BLaER1 treated with 17β-estradiol and CSF1 and Interleukin-3, amounts not matched to agents 10 nM and 100 nM (cell line): ENCODE measurements at regions not wholly inside any gene's neighbourhood (a gene's known extent, or its start where the extent isn't known, plus 50 kb on each side); places are given as distances from the start of the nearest gene placed in this dataset.

Experiments
- H3K27ac ChIP-seq, 11 experiments: shearing (Covaris generic); formaldehyde crosslinking; 2 replicates each; pipeline ENCODE4 v1.8.1; 2022
- H3K27me3 ChIP-seq, 11 experiments: shearing (Covaris generic); formaldehyde crosslinking; 2 replicates each; pipeline ENCODE4 v1.8.1; 2022
- H3K36me3 ChIP-seq, 11 experiments: shearing (Covaris generic); formaldehyde crosslinking; 2 replicates each; pipeline ENCODE4 v1.8.1; 2022
- H3K4me1 ChIP-seq, 10 experiments: shearing (Covaris generic); formaldehyde crosslinking; 2 replicates each; pipeline ENCODE4 v1.8.1; 2022
- H3K4me2 ChIP-seq, 11 experiments: shearing (Covaris generic); formaldehyde crosslinking; 2 replicates each; pipeline ENCODE4 v1.8.1; 2022
- H3K4me3 ChIP-seq, 10 experiments: shearing (Covaris generic); formaldehyde crosslinking; 2 replicates each; pipeline ENCODE4 v1.8.1; 2022
- H3K9ac ChIP-seq, 11 experiments: shearing (Covaris generic); formaldehyde crosslinking; 2 replicates each; pipeline ENCODE4 v1.8.1; 2022
- H3K9me3 ChIP-seq, 11 experiments: shearing (Covaris generic); formaldehyde crosslinking; replicated peaks in 1 of 11; 2 replicates each; pipeline ENCODE4 v1.8.1; 2022
- H4K20me1 ChIP-seq, 11 experiments: shearing (Covaris generic); formaldehyde crosslinking; 2 replicates each; pipeline ENCODE4 v1.8.1; 2022
- Cebpa-rat ChIP-seq, 11 experiments: shearing (Covaris generic); IDR thresholded peaks; 2 replicates each; pipeline ENCODE4 v1.8.1; 2022

DNA sequence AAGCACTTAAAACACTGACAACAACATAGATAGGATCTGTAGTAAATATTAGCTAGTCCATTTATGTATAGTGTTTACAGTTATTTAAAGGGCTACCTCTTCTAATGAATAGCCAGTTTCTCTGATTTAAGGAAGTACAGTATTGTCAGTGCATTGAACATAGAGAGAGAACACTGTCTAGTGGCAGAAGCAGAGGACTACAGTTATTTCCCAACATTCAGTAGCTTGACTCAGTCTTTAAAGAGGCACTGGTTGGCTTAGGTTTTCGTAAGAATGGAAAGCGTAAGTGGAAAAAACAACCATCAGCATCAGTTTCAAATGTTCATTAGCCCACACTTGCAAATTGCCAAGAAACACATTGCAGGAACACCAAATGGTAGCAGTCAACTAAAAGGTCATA, 125.0 kb upstream of the HMGA2 start:
- Histone ChIP-seq H3K4me3 (no peak overlapping the region), H3K9me3 (no peaks in the 10 kb centered on the region), H3K27ac (no peak overlapping the region)

DNA sequence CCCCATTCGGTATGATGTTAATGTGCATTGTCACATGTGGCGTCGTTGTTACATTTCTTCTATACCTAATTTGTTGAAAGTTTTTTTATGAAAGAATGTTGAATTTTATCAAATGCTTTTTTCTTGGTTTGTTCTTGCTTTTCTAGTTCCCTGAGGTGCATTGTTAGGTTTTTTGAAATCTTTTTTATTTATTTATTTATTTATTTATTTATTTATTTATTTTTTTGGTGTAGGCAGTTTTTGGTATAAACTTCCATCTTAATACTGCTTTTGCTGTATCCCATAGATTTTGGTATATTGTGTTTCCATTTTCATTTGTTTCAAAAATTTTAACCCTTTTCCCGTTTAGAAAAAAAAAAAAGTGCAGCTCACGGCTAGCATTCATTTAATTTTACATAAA, 121.1 kb upstream of the HMGA2 start:
- no peak overlapping the region for H3K9ac ChIP-seq
- H3K4me1 ChIP-seq: peaks cover 0 to 6% (median 0%) of the 10 kb centered on the region in 10 experiments; a peak in 2 of 20 replicates
- TF ChIP-seq Cebpa-rat (IDR thresholded peaks at IDR 0.05): no peak
- H3K27ac ChIP-seq: no peak overlapping the region
- H3K4me2 ChIP-seq: no peak overlapping the region
- H3K36me3 ChIP-seq: no peaks in the 10 kb centered on the region
- no peaks in the 10 kb centered on the region for H4K20me1 ChIP-seq
- H3K9me3 ChIP-seq: peaks cover 15 to 30% (median 23%) of the 10 kb centered on the region in 11 experiments
- H3K27me3 ChIP-seq: no peaks in the 10 kb centered on the region
- H3K4me3 ChIP-seq: no peak overlapping the region

More for the DNA sequence above, 125.0 kb upstream of the HMGA2 start:
- no peaks in the 10 kb centered on the region for H4K20me1 ChIP-seq
- 0 out of 22 replicates have a peak overlapping the region, but pooled peaks of 1 of the 11 experiments have one; percentile 1 for H3K4me2 ChIP-seq
- H3K9ac ChIP-seq: no peak overlapping the region
- no peaks in the 10 kb centered on the region for H3K36me3 ChIP-seq
- TF ChIP-seq Cebpa-rat (IDR thresholded peaks at IDR 0.05): no peak
- H3K27me3 ChIP-seq: no peaks in the 10 kb centered on the region
- H3K4me1 ChIP-seq: peaks cover 0 to 29% (median 0%) of the 10 kb centered on the region in 10 experiments; a peak in 8 of 20 replicates

DNA sequence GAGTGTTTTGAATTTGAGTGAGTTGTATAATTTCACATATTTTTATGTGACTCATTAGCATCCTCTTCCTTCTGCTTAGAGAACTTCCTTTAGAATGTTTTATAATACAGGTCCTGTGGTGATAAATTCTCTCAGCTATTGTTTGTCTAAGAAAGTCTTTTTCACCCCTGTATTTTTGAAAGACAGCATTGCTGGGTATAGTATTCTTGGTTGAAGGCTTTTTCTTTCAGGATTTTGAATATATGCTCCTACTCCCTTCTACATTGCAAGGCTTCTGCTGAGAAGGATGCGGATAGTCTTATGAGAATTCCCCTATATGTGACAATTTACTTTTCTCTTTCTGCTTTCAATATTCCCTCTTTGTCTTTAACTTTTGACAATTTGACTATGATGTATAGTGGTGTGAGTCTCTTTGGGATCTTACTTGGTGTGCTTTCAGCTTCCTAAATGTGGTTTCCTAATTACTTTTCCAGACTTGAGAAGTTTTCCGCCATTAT, 118.9 kb upstream of the HMGA2 start:
- H3K36me3 ChIP-seq: no peaks in the 10 kb centered on the region
- peaks cover 15 to 30% (median 23%) of the 10 kb centered on the region in 11 experiments for H3K9me3 ChIP-seq
- no peaks in the 10 kb centered on the region for H3K27me3 ChIP-seq
- H3K4me3 ChIP-seq: no peak overlapping the region
- TF ChIP-seq Cebpa-rat (IDR thresholded peaks at IDR 0.05): no peak
- no peak overlapping the region for H3K27ac ChIP-seq
- no peaks in the 10 kb centered on the region for H3K4me1 ChIP-seq
- H4K20me1 ChIP-seq: no peaks in the 10 kb centered on the region
- H3K9ac ChIP-seq: no peak overlapping the region
- no peak overlapping the region for H3K4me2 ChIP-seq

DNA sequence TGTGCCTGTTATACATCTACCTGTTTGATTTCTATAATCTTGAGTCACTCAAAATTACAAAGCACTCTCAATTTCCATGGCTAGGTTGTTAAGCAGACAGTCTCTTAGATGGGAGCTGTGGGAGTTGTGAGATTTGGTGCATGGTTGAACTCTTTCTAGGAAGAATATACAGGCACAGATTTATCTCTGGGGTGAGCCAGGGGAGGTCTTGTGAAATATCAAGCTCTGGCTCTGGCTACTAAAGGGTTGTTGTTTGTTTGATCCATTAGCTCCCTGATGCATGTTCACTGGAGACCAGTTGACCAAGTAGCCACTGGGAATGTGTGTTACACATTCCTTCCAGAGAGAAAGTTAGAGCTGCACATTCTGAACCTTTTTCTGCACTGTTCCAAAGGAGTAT, 117.2 kb upstream of the HMGA2 start:
- Histone ChIP-seq H4K20me1 (no peaks in the 10 kb centered on the region), H3K27ac (no peak overlapping the region), H3K9me3 (peaks cover 15 to 30% (median 23%) of the 10 kb centered on the region in 11 experiments), H3K4me3 (no peak overlapping the region), H3K27me3 (no peaks in the 10 kb centered on the region), H3K9ac (no peak overlapping the region), H3K36me3 (no peaks in the 10 kb centered on the region), H3K4me1 (no peaks in the 10 kb centered on the region), H3K4me2 (no peak overlapping the region)
- TF ChIP-seq Cebpa-rat (IDR thresholded peaks at IDR 0.05): no peak

DNA sequence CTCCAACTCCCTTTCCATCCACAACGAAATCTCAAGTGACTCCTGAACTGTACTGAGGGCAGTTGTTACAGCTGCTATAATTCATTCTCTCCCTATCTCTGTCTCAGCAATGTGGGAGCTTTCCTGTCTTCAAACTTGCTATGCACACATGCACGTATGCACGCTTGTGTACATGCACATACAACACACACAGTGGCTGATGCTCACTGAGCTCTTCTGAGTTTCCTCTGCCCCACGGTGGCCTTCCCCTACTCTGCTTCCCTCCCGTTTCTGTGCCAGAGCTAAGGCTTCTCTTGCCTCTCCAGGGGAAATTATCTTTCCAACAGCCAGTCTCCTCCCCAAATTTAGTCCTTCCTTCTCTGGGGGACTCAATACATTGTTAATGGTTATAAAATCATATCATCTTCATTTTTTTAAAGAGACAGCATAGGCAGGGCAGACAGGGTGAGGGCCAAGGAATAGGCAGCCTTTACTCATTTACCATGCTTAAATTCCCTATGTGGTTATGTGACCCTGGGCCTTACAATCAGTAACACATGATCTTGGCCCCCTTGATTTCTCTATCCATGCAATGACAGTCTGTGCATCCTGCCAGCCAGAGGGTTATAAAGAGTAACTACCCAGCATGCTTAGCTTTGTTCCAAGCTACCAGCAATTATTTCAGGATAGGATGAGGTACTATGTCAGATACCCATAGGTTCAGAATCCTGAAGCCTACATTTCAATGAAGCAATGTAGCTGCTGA, 111.9 kb upstream of the HMGA2 start:
- Histone ChIP-seq H4K20me1 (no peaks in the 10 kb centered on the region), H3K4me3 (no peak overlapping the region), H3K4me2 (no peak overlapping the region), H3K9ac (no peak overlapping the region), H3K4me1 (no peaks in the 10 kb centered on the region), H3K36me3 (no peaks in the 10 kb centered on the region), H3K27me3 (no peaks in the 10 kb centered on the region), H3K9me3 (peaks cover 0 to 1% (median 0%) of the 10 kb centered on the region in 11 experiments; a peak in 1 of 22 replicates), H3K27ac (no peak overlapping the region)
- no peak for TF ChIP-seq Cebpa-rat (IDR thresholded peaks at IDR 0.05)

DNA sequence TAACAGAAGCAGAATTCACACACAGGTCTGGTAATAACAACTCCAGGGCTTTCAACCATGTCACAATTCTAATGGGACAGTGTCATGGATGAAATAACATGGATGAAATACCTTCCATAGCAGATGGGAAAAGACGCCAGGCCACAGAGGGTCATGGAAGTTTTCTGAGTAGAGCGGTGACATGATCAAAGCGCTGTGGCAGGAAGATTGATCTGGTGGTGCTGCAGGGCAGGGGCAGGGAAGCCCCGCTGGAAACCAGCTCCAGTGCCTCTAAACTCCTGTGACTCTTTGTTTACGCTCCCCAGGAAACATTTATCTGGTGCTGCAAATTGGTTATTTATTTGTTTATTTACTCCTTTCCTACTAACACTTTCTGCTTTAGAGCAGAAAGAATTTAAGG, 108.3 kb upstream of the HMGA2 start:
- no peaks in the 10 kb centered on the region for H3K27me3 ChIP-seq
- no peaks in the 10 kb centered on the region for H3K36me3 ChIP-seq
- peaks cover 0 to 13% (median 10%) of the 10 kb centered on the region in 10 experiments; a peak in 14 of 20 replicates for H3K4me1 ChIP-seq
- no peaks in the 10 kb centered on the region for H4K20me1 ChIP-seq
- H3K4me3 ChIP-seq: no peak overlapping the region
- H3K9me3 ChIP-seq: peaks cover 0 to 3% (median 0%) of the 10 kb centered on the region in 11 experiments; a peak in 1 of 22 replicates
- no peak for TF ChIP-seq Cebpa-rat (IDR thresholded peaks at IDR 0.05)
- H3K9ac ChIP-seq: no peak overlapping the region
- no peak overlapping the region for H3K27ac ChIP-seq
- no peak overlapping the region for H3K4me2 ChIP-seq

DNA sequence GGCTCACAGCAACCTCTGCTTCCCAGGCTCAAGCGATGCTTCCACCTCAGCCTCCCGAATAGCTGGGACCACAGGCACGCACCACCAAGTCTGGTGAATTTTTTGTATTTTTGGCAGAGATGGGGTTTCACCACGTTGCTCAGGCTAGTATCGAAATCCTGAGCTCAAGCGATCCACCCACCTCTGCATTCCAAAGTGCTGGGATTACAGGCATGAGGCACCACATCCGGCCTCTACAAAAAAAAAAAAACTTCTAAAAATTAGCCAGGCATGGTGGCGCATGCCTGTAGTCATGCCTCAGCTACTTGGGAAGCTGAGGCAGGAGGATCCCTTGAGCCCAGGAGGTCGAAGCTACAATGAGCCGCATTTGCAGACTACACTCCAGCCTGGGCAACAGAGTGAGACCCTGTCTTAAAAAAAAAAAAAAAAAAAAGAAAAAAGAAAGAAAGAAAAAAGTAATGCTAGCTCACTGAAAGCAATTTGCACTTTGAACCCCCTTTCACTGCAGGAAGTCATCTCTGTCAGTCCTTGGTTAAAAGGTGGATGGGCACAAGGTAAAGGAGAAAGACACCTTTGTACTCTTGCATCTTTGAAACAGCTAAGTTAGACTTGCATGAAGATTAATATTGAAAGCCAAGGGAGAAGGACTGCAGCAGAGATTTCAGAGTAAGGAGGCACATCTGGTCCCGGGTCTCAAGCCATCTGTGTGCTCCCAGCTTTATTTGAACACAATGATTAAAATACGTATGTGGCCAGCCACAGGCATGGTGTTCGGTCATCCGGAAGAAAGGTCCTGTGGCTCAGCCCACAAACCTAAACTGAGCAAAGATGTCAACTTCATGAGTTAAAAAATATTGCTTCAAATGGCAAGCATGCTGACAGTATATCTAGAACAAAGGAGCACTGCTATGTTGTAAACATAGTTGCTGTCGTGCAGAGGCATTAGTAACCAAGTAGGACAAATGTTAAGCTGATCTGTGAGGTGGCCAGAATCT, 103.8 kb upstream of the HMGA2 start:
- H3K9me3 ChIP-seq: peaks cover 0 to 3% (median 0%) of the 10 kb centered on the region in 11 experiments; a peak in 1 of 22 replicates
- no peak overlapping the region for H3K4me3 ChIP-seq
- no peaks in the 10 kb centered on the region for H3K36me3 ChIP-seq
- H3K4me2 ChIP-seq: peak overlapping the region in 8 of 11 experiments; percentile 9 to 56 (median 51); a peak in 13 of 22 replicates
- H3K27ac ChIP-seq: no peak overlapping the region
- H3K27me3 ChIP-seq: no peaks in the 10 kb centered on the region
- peaks cover 0 to 15% (median 11%) of the 10 kb centered on the region in 10 experiments; a peak in 14 of 20 replicates for H3K4me1 ChIP-seq
- no peaks in the 10 kb centered on the region for H4K20me1 ChIP-seq
- TF ChIP-seq Cebpa-rat (IDR thresholded peaks at IDR 0.05): no peak
- no peak overlapping the region for H3K9ac ChIP-seq

DNA sequence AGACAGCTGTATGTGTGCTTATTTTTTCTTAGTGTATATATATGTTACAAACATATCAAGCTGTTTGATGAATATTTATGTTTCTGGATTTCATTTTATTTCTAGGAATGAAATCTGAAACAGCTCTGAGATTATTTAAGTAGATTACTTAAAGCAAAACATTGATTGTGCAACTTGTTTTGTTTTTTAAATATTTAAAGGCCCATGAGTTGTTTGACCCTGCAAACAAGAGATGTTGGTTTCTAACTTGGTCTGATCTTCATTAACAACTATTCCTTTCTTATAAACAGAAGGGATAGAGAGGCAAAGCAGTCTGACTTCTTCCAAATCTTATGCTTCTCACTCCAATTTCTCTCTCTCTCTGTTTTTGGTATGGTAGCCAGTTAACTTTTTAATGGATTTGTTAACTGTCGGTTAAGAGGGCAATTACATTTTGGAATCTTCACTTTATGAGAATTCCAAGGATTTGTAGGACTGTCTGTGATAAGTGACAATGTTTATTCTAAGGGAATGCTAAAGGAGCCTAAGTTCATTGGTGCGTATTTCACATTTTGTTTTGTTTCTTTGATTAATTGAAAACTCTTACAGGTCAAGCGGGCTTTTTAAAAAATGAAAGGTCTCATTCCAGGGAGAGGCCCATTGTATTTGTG, 102.6 kb upstream of the HMGA2 start:
- no peaks in the 10 kb centered on the region for H3K27me3 ChIP-seq
- no peaks in the 10 kb centered on the region for H3K36me3 ChIP-seq
- H3K27ac ChIP-seq: no peak overlapping the region
- H3K4me3 ChIP-seq: no peak overlapping the region
- TF ChIP-seq Cebpa-rat (IDR thresholded peaks at IDR 0.05): no peak
- H3K9ac ChIP-seq: no peak overlapping the region
- H3K9me3 ChIP-seq: peaks cover 0 to 3% (median 0%) of the 10 kb centered on the region in 11 experiments; a peak in 1 of 22 replicates
- no peak overlapping the region for H3K4me2 ChIP-seq
- H3K4me1 ChIP-seq: peaks cover 0 to 15% (median 11%) of the 10 kb centered on the region in 10 experiments; a peak in 14 of 20 replicates
- no peaks in the 10 kb centered on the region for H4K20me1 ChIP-seq
